NCI-H526 treated with DMSO at 0.1 percent for 48 hours (cell line): ENCODE measurements at regions not wholly inside any gene's neighbourhood (a gene's known extent, or its start where the extent isn't known, plus 50 kb on each side); places are given as distances from the start of the nearest gene placed in this dataset.

Experiments used
- DNase-seq: peaks from one replicate; lab custom pipeline; 2025; lab: John Stamatoyannopoulos, UW

DNA sequence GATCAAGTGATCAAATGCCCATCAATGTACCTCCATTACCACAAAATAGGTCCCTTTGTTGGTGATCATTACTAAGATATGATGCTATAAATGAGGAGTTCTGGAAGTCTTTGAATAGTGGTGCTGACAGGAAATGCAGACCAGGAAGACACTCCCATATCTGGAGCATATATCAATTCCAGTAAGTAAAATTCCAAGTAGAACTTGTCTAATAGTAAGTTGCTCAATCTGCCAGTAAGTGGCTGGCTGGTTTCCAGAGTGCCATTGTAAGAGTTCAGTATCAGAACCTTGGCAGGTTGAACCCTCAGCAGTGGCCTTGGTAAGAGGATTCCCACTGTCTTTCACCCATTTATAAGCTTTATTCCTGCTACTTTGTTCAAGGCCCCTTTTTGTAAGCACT, 379.9 kb upstream of the RBMS3 start:
- no peak for DNase-seq

DNA sequence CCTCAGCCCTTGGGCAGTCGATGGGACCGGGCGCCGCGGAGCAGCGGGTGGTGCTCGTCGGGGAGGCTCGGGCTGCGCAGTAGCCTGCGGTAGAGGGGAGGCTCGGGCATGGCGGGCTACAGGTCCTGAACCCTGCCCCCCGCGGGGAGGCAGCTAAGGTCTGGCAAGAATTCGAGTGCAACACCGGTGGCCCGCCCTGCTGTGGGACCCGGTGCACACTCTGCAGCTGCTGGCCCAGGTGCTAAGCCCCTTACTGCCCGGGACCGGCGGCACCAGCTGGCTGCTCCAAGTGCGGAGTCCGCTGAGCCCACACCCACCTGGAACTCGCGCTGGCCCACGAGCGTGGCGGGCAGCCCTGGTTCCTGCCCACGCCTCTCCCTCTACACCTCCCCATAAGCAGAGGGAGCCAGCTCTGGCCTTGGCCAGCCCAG, 377.7 kb upstream of the RBMS3 start:
- DNase-seq = no peak

DNA sequence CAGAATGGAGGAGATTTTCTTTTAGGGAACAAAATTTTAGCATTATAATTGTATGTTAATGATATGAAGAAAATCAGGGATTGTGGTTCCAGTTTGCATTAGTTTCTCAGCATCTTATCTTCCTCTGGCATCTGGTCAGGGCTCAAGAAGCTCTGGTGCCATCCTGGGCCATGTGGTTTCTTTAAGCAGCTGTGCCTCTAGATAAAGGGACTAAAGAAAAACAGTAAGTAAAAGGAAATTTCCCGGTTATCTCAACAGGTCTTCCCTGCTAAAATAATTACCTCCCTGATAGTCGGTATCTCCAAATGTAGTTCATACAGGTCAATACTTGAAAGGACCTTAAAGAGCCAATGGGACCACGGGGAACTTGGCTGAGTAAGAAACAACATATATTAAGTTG, 375.1 kb upstream of the RBMS3 start:
- DNase-seq = no peak

DNA sequence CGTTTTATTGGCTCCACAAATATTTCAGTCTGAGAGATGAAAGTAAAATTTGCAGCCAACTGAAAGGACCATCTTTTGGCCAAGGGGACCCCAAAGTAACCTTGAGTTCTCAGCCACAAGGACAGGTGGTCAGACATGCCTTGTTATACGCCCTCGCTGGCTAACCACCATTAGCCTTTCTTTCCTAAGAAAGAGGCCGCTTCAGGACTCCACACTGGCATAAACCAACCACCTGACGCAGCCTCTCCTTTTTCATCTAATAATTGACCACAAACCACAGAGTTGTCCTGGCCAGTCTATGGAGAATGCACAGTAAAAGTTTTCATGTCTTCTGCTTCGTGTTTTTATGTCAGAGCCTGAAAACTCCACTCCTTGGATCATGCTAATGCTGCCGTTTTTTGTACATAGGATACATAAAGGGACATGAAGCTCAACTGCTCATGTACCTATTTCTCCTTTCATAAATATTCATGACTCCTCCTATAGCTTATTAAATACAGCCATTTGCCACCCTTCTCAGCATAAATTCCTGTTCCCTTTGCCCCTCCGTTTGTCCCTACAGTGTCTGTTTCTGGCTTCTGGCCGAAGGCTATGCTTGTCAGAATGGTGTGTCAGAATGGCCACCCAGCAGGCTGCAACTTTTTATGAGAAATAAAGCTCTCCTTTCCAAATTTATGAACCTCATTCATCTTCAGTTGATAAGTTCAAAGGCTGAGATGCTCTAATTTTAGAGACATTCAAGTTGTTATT, 374.1 kb upstream of the RBMS3 start:
- DNase-seq = no peak

DNA sequence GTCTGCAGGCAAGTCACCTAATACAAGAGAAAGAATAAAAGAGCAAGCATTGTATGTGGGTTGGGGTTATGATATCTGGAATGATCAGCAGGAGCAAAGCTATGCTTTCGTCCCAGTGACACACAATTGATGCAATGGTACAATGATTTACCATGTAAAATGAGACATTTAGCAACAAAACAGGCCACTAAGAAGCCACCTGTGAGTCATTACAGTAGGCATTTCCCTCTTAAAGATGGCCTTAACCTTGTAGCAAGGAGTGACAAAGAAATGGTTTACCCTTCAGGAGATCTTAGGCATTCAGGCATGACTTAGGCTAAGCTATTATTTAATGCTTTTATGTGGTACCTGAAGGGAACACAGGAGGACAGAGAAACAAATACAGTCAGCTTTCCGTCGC, 373.3 kb upstream of the RBMS3 start:
- DNase-seq = no peak

DNA sequence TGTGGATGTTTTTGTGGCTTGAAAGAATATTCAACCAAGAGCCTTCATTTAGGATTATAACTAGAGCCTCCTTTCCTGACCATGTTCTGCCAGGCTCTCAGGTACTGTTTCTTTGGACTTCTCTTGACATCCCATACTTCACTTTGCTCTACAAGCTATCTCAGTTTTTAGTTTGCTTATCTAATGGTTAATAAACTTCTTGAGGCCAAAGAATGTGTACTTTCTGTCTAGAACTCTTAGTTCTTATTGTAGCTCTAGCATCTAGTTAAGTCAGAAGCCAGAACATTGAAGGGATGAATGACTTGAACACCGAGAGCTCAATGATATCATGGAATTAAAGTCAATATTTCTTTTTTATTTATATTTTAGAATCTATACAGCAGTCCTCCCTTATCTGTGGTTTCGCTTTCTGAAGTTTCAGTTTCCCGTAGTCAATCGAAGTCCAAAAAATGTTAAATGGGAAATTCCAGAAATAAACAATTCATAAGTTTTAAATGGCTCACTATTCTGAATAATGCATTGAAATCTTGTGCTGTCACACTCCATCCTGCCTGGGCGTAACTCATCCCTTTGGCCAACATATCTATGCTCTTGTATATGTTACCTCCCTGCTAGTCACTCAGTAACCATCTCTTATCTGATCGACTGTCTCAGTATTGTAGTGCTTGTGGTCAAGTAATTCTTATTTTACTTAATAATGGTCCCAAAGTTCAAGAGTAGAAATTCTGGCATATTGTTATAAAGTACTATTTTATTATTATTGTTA, 368.6 kb upstream of the RBMS3 start:
- no peak for DNase-seq

DNA sequence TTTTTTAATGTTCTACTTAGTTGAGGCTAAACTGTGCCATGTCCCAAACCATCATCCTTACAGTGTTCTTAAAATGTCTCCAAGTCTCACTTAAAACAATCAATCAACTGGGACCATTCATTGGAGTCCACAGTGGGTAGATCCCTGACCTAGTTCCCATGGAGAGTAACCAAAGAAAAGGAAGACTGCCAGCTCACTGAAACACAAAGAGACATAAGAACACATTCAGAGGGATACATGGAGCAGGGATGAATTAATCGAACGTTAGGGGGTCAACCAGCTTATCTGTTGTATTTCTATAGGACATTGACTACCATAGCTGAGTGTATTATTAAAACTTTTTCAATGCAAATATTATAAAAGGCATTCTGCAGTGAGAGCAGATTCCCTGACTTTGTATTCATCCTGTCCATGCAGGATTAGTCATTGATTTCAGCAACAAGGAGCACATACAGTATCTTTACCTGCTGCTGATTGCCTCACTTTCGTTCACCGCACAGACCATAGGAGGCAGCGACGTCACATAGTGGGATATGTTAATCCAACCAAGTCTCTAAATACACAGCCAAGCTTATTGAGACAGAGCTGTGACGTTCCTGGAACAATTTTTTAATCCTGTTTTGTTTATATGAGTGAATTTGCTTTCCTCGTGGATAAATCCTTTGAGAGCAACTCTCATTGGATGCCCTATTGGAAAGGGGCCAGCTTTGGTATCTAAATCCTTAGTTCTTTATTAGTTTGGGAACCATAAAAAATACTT, 364.9 kb upstream of the RBMS3 start:
- peak; percentile 11 for DNase-seq

DNA sequence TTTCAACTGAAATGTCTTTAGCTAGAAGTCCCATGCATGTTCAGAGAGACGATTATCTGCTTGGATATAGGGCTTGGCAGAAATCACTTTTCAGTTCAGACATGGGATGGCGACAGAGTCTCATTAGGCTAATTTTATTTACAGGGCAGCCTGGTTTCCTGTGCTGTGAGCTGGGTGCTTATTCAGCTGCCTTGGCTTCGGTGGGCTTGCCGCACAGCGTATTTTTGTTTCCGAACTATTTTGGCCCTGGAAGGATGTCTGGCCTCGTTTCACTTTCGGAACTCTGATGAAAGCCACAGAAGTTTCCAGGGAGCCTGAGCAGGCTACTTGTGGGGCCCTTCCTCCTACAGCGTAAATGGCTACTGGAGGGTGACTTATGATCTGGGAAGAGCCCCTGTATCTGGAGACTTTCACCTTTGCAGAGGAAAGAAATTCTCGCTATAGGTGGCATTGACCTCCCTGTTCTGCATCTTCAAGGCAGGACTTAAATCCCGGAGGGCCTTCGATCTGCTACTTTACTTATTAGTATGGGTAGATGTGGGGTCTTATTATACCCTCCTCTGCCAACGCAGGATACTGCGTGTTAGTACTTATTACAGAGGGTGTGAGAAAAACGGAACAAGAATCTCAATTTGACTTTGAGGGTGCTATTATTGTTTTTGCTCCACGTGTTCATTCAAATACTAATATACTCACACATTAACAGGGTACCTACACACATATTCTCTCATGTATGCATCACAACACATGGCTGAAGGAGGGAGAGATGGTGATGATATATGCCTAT, 364.0 kb upstream of the RBMS3 start:
- peak; percentile 24 for DNase-seq

DNA sequence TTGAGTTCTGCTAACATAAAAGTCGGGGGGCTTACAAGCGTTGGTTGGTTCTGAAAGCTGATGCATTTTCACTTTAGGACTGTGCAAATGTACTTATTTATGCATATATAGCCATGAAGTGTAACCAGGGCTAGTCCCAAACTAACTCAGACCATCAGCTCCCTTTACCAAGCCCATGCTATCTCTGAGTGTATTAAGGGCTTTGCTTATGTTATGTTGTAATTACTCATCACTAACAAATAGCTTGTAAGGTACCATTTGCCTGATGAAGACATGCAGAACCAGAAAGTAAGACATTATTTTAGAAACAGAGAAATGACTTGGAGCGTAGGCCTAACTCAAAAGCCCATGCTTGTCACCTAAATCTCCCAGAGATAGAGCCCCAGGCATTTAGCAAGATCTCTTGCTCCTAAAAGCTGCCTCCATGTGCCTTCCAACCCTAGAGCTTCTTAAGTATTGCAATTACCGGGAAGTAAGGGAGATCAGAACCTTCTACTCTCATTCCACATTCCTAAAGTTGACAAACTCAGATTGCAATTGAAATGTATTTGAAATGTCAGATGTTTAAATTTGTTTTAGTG, 362.9 kb upstream of the RBMS3 start:
- no peak for DNase-seq

DNA sequence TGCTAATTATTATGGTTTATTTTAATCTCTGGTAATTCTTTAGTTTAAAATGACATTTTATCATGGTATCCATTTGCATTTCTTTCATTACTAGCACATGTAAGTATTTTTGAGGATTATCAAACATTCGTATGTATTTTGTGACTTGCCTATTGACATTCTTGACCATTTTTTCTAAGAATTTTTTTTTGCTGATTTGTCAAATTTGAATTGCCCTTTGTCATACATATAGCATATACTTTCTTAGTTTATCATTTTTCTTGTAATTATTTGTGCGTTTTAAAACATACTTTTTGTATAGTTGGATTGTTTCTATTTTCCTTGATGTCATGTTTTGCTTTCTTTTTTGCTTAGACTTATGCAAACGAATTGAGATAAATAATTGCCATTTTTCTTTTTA, 358.5 kb upstream of the RBMS3 start:
- DNase-seq = no peak

DNA sequence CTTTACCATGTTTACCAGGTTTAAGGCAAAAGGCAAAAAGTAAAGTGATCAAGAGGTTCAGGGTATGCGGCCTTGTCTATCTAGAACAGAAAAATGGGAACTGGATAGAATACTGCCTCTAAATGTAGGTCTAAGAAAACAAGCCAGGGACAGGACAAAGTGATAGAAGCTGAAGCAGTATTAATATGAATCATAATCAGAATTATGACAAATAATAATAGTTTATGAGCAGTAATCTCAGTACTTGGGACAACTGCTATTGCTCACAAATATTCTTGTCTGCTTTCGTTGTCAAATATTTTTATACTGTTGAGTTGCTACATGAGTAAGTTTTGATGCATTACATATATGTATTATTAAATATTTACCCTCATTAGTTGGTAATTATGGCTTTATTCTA, 356.9 kb upstream of the RBMS3 start:
- no peak for DNase-seq

DNA sequence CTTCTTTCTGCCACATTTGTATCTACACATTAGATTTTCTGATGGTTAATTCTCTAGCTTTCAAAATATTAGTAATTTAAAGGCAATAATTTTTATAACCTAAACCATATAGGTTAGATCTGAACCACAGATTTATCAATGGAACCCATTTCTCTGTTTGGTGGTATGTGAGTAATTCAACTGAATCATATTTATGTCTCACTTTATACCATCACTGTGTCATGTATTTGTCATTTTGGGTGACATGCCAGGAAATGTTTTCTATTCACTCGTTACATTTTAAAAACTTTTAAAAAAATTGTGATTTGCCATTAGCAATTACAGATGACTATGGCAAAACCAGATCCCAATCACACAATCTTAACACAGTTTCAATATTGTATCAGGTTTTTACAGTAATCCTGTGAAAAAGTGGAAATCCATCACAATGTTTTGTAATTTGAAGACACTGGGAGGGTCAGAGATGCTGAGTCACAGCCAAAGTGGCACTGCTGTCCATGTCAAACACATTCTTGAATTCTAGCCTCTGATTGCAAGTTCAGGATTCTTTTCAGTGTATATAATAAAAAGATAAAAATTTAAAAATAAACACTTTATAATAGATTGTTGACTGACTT, 356.0 kb upstream of the RBMS3 start:
- DNase-seq = no peak

DNA sequence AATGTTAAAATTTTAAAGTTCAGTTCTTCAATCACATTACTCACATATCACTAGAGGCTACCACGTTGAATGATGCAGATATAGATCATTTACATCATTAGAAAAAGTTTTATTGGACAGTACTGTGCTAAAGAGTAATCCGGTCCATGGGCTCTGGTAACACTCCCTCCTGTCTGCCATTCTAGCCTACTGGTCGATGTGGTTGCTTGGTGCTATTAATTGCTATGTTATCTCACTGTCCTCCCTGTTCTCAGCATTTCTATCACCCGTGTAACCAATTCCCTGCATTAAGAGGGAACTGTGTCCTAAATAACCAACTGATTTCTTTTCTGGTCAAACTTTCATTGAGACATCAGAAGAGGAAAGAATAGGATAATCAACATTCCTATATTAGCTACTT, 347.5 kb upstream of the RBMS3 start:
- no peak for DNase-seq

DNA sequence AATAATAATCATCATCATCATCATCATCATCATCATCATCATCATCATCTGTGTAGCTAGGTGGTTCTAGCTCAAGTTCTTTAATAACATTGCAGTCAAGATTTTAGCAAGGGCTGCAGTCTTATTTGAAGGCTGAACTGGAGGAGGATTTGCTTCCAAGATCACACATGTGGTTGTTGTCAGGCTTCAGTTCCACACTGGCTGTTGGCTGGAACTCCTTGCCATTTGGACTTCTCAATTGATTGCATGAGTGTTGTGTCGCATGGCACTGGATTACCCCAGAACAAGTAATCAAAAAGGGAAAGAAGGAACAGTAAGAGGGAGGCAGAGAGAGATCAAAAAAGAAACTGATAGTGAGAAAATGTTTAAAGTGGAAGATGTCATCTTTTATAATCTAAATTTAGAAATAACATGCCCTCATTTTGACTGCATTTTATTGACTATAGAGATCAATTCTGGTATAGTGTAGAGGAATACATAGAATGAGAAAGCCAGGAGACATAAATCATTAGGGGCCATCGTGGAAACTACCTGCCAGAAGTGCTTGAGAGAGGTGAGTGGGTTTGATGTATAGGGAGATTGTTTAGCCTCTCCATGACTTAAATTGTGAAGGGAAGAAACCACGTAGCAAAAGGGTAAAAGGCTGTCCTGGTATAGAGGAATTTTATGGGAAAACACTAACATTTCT, 346.6 kb upstream of the RBMS3 start:
- DNase-seq = no peak

DNA sequence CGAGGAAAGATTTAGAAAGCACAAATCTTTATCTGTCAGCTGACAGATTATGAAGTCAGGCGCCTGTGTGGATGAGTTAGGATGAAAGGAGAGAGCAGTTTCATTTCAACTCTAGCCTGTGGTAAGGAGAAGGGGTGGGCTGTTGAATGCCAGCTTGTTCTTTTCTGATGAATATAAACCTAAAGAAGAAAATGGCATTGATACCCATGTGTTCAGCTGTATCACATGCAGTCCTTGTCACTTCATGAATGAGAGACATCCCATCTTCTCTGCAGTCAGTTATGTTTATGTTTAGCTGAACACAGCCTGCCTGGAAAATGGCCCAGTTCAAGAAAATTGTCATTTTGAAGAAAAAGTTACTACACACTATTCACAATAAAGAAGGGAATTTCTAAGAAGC, 345.7 kb upstream of the RBMS3 start:
- DNase-seq = no peak

DNA sequence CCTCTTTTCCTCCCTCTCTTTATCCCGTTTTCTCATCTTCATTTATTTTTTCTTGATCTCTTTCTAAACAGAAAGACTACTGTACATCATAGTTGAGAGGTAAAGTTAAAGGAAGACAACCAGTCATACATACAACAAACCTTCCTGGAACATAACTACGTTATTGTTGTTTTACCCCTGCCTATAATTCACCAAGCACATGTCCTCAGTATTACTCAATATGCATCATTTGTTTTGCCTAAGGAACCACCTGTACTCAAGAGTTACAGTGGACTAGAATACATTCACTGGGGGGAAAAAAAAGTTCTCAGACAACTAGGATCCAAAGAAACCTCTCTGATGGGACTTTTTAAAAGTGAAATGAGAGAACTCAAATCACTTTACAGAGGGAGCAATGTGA, 344.7 kb upstream of the RBMS3 start:
- no peak for DNase-seq

DNA sequence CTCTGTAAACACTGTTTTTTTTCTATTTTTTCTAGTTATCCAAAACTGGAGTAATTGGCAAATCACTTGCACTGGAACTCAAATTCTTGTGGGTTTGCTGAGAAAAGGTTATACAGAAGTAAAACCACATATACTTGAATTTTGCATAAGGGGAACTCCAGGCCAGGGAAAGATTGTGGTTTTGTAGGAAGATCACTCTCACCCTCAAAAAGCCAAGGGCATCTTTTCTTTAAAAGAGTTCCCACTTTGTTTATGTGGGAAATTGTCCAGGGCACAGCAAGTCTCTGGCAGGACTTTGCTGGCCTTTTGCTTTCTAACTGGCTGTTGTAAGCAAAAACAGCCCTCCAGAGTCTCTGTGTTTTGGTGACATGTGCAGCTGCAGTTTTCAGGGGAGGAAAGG, 340.3 kb upstream of the RBMS3 start:
- no peak for DNase-seq

DNA sequence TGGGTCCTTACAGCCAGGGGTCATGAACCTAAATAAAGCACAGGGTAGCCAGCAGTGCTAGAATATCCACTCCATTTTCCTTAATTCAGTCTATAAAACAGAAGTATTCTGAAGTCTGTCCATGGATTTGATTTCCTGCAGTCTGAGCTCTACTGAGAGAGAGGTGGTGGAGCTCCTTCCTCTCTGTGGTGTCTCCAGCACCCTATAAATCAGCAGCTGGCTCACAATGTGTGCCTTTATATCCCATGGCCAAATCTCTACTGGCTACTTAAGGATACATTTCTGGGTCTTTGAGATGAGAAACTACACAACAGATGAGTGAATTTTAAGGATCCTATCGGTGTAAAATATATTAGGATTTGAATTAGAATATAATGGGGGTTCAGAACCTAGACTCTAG, 339.9 kb upstream of the RBMS3 start:
- no peak for DNase-seq

DNA sequence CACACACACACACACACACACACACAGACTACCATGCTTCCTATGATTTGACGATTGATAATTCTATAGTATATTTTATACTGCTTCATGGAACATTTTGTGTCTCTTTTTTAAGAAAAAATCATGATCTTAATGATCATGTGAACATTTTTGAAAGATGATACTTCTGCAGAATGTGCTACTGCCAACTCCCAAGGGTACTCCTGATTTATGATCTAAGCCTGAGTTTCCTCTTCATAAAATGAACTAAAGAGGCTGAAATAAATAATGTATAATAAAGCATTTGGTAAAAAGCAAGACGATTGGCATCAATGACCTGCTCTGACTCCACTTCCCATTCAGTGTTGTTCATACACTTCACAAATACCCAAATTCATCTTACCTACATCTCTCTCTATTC, 333.8 kb upstream of the RBMS3 start:
- DNase-seq = no peak

DNA sequence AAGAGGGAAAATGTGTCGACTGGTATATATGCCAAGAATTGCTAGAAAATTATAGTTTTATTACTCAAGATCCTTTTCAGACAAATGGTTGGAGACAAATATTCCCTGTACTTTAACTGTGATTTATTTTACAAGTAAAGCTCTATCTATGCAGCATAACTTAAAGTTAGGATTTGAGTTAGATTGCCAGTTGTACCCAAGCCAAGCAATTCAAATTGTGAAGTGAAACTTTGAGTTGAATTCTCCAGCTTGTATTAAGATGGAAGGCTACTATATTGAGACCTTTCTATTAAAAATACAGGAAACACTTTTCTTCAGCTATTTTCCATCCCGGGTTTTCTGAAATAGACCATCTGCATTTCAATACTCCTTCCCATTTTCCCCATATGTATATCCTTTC, 333.1 kb upstream of the RBMS3 start:
- no peak for DNase-seq

DNA sequence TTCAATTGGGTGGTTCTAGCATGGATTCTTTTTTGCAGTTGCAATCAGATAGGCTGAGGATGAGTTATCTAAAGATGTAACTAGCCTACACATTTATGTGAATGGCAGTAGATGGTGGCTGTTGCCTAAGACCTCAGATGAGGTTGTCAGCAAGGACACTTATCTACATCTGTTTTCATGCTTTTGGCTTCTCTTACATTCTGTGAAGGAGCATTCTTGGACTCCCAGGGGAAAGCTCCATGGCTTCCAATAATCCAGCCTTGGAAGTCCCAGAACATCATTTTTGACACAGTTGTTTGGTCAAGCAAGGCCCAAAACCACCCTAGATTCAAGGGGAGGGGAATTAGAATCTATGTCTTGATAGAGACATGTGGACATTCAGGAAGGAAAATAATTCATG, 332.2 kb upstream of the RBMS3 start:
- DNase-seq = no peak
